Heart left ventricle (tissue), 16 donors: ENCODE measurements at regions not wholly inside any gene's neighbourhood (a gene's known extent, or its start where the extent isn't known, plus 50 kb on each side); places are given as distances from the start of the nearest gene placed in this dataset.
"Not testable (repeated sequence)": the region's sequence is repeated elsewhere in the genome, so short reads cannot be mapped to it uniquely, and the experiment has no call there.

Source experiments
- ATAC-seq, 4 donors: fragments of 200-7000 bp; cut with Tn5 transposase; one replicate each; pipeline ENCODE4 v1.9.1; 2020 to 2022; ENCODE audit warnings: moderate library complexity in 4 of 4, mild to moderate bottlenecking in 3 of 4, moderate number of reproducible peaks in 1 of 4
- DNase-seq, 5 donors: peaks; one replicate each; pipeline ENCODE4 v3.0.0-alpha.2; 2020
- H3K27ac ChIP-seq, 12 donors: fragments of 200-600 bp; sonication (generic) in 4 of 12; one replicate each; pipeline versions ENCODE4 v1.5.0 to v1.8.0; 2016 to 2022; ENCODE audit warnings: mild to moderate bottlenecking in 2 of 12
- H3K27me3 ChIP-seq, 9 donors: fragments of 200-600 bp; sonication (generic) in 2 of 9; one replicate each; pipeline versions ENCODE4 v1.5.1 to v1.8.0; 2016 to 2022; ENCODE audit warnings: mild to moderate bottlenecking in 3 of 9
- H3K36me3 ChIP-seq, 9 donors: fragments of 200-600 bp; sonication (generic) in 2 of 9; one replicate each; pipeline versions ENCODE4 v1.5.0 to v1.8.0; 2018 to 2022; ENCODE audit warnings: mild to moderate bottlenecking in 2 of 9
- H3K4me1 ChIP-seq, 12 donors: fragments of 200-600 bp; sonication (generic) in 4 of 12; one replicate each; pipeline versions ENCODE4 v1.5.0 to v1.8.0; 2016 to 2022; ENCODE audit warnings: mild to moderate bottlenecking in 3 of 12
- H3K4me3 ChIP-seq, 12 donors: fragments of 200-600 bp; sonication (generic) in 4 of 12; one replicate each; pipeline versions ENCODE4 v1.5.0 to v1.8.0; 2017 to 2022; ENCODE audit warnings: mild to moderate bottlenecking in 9 of 12, moderate library complexity in 4 of 12
- H3K9me3 ChIP-seq, 12 donors: fragments of 200-600 bp; sonication (generic) in 4 of 12; one replicate each; pipeline versions ENCODE4 v1.5.0 to v1.8.0; 2016 to 2022; ENCODE audit warnings: mild to moderate bottlenecking in 1 of 12
- WGBS, 4 donors: extraction: QIAGEN DNeasy Blood & Tissue Kit in 2 of 4; methylation state at CpG; one replicate each; pipeline versions ENCODE4 v1.1.5 to v1.1.7; 2013 to 2018; 5-methylcytosine and 5-hydroxymethylcytosine counted together
- intact Hi-C, 10 donors: fragments of 100-400 bp; cut with DNase I; formaldehyde crosslinking; loops; one replicate each; pipeline versions ENCODE4 v1.11.1 to v1.14.2; 2022
- TF ChIP-seq, protein P1 (sequence below), 12 donors: fragments of 200-600 bp; sonication (generic) in 4 of 12; IDR thresholded peaks; one replicate each; pipeline versions ENCODE4 v1.5.0 to v1.8.0; 2018 to 2022; ENCODE audit warnings: antibody characterized with exemption in 12 of 12, mild to moderate bottlenecking in 5 of 12
- donor health status: ischemic (EF 13 %, LVEDD 7.1; RV severe dilation, severe dysfunction).
- donor health status: healthy with polysubstance abuse.
- donor health status: DM: no; HTN: yes; CAD: no.
- donor health status: DM: no; HTN: no; CAD: no.
- donor health status: ischemic (EF 25% LVEDD 6.9; RV normal size, moderate dysfunction).
- donor health status: ischemic (EF 25% LVEDD 5.7; RV mildly dilated, moderate dysfunction).
- donor health status: healthy.
- donor health status: DM: yes; HTN: yes; CAD: no.
- donor health status: ischemic (EF 35%, LVEDD 5.7; RV mildly dilated, moderate dysfunction).
- donor health status: nonischemic (EF 11% LVEDD 7.7; RV severe dilation, severe dysfunction).
- donor health status: DM: yes; HTN: yes; CAD: no.
- donor health status: PGD.
- donor health status: ischemic (EF 29% LVEDD 5.4; RV normal size, mild dysfunction).
- donor health status: nonischemic (EF 23%, LVEDD 6.1; RV moderate dilation, normal function).

DNA sequence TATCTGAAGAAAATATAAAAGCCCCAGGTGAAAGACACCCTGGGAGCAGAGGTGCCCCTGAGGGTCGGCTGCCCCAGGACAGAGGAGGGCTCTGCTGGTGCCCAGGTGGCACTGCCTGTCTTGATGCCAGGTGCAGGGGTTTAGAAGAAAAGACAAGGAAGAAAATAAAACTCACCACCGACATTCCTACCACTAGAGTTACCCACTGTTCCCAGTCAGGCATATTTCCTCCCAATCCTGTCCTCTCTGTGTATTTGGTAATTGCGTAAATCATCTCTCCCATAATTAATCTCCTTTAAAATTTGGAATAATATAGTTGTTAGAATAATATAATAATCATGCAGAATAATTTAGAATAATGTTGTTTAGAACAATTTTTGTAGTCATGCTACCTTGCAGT is 276.4 kb upstream of the PLGLB2 start:
- H3K4me1 ChIP-seq, H3K9me3 ChIP-seq, H3K4me3 ChIP-seq, intact Hi-C loops, ATAC-seq, H3K27ac ChIP-seq, H3K36me3 ChIP-seq, H3K27me3 ChIP-seq, DNase-seq: not testable (repeated sequence)
- 86 to 94% (median 90%) methylated on average over 2 to 3 of the region's 3 CpGs for WGBS, 4 donors

DNA sequence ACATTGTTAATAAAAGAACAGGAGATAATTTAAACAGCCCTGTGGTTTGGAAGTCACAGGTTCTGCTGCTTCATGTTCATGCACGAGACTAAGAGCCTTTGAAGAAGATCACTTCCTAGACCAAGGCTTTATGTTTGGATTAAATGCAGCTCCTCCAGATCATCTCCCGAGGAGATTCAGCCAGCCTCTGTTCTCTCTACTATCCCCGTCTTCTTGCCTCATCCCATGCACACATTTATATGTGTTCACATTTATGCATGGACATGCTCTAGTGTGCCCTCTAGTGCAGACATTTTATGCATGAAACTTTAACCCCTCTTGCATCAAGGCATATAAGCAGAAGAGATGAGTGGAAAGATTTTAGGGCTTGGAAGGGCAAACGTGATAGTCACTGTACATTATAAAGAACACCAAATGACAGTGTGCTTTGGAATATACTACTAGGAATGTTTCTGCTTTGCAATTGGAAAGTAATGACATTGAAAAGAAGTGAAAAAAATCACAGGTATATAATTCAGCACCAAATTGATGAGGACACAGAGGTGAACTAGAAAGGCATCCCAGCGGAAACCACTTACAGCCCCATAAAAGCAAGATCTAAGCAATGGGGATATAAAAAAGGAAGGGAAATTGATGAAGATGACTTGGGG is 271.5 kb upstream of the PLGLB2 start:
- TF ChIP-seq, protein P1, sequence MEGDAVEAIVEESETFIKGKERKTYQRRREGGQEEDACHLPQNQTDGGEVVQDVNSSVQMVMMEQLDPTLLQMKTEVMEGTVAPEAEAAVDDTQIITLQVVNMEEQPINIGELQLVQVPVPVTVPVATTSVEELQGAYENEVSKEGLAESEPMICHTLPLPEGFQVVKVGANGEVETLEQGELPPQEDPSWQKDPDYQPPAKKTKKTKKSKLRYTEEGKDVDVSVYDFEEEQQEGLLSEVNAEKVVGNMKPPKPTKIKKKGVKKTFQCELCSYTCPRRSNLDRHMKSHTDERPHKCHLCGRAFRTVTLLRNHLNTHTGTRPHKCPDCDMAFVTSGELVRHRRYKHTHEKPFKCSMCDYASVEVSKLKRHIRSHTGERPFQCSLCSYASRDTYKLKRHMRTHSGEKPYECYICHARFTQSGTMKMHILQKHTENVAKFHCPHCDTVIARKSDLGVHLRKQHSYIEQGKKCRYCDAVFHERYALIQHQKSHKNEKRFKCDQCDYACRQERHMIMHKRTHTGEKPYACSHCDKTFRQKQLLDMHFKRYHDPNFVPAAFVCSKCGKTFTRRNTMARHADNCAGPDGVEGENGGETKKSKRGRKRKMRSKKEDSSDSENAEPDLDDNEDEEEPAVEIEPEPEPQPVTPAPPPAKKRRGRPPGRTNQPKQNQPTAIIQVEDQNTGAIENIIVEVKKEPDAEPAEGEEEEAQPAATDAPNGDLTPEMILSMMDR (IDR thresholded peaks at IDR 0.05), result peak in 7 of 12 donors; percentile 6 to 31 (median 17)
- peaks cover 0 to 13% (median 5%) of the 10 kb centered on the region in 12 donors for H3K4me1 ChIP-seq
- intact Hi-C loops, H3K27ac ChIP-seq, H3K27me3 ChIP-seq, H3K4me3 ChIP-seq, H3K9me3 ChIP-seq, H3K36me3 ChIP-seq, DNase-seq: not testable (repeated sequence)
- WGBS, 4 donors, result 47 to 50% (median 50%) methylated on average over 4 to 5 of the region's 5 CpGs
- peak in 3 of 4 donors; percentile 46 to 54 (median 50) for ATAC-seq

DNA sequence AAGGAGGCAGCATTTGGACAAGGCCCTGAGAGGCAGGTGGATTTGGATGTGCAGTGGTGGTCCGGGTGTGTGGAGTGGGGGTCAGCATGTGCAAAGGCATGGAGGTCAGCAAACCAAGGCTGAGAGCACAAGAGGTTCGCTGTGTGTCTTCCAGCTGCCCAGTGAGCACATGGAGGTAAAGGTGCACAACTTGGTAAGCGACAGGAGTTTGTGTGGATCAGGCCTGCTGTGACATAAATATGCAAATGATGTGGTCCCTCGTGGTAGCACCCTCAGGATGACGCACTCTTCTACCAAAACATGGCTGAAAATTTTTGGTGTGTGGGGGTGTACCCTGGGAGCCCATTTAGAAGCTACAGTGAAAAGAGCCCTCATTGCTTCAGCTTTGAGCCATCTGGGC is 271.0 kb upstream of the PLGLB2 start:
- ATAC-seq, H3K27me3 ChIP-seq, intact Hi-C loops, H3K36me3 ChIP-seq, H3K9me3 ChIP-seq, DNase-seq: not testable (repeated sequence)
- H3K27ac ChIP-seq, result peak overlapping the region in 5 of 12 donors; percentile 57 to 72 (median 59)
- H3K4me3 ChIP-seq, result peak overlapping the region in 2 of 12 donors; percentile 32 to 35
- 85 to 91% (median 87%) methylated on average over 5 of the region's 5 CpGs for WGBS, 4 donors
- peaks cover 0 to 13% (median 4%) of the 10 kb centered on the region in 12 donors for H3K4me1 ChIP-seq

DNA sequence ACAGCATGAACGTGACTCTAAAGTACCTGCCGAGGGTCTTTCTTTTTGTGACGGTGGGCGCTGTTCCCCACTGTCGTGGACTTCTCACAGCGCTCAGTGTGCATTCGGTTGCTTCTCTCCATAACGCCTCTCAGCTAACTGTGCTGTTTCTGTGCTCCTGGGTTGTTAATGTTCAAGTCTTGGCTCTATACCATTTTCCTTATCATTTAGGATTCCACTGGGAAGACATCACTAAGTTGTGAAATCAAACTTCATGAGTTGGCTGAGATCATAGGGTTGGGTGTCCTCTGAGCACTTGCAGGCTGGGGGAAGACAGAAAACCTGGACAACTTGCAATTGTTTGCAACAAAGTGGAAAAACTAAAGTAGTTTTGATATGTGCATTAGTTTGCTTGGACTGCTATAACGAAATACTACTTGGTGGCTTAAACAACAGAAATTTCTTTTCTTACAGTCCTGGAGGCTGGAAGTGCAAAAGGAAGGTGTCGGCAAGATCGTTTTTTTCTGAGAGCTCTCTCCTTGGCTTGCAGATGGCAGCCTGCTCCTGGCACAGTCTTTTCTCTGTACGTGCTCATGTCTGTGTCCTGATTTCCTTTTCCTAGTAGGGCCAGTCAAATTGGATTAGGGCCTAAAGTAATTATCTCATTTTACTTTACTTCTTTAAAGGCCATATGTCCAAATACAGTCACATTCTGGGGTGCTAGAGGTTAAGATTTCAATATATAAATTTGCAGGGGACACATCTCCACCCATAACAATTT is 270.0 kb upstream of the PLGLB2 start:
- ATAC-seq (peak; percentile 79 to 94 (median 88)), DNase-seq (peak in 1 of 5 donors; percentile 34)
- whole genome bisulfite sequencing, 4 donors, result 28 to 58% (median 45%) methylated on average over 4 to 12 of the region's 12 CpGs
- intact Hi-C loops, H3K9me3 ChIP-seq, H3K36me3 ChIP-seq, H3K27me3 ChIP-seq: not testable (repeated sequence)
- H3K4me3 ChIP-seq, result peak overlapping the region in 5 of 12 donors; percentile 12 to 35 (median 20)
- H3K4me1 ChIP-seq, result peaks cover 0 to 18% (median 6%) of the 10 kb centered on the region in 12 donors
- peak overlapping the region in 8 of 12 donors; percentile 18 to 72 (median 57) for H3K27ac ChIP-seq

DNA sequence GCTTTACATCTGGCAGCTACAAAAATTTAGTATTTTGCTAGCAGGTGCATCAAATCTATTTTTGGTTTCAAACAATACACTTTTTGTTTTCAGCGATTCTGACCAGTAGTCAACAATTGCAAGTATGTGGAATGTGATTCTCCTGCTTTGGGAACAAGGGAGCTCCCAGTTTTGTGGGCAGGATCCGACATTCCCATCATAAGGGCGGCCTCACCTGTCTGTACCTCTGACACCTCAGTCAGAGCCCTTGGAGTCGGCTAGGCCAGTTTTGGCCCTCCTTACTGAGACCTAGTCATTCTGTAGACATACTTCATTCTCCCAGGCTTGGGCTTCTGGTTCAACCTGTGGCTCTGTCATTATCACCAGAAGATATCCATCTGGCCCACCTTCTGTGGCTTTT is 269.0 kb upstream of the PLGLB2 start:
- H3K4me3 ChIP-seq, H3K27ac ChIP-seq, H3K36me3 ChIP-seq, DNase-seq, H3K27me3 ChIP-seq, intact Hi-C loops, H3K9me3 ChIP-seq, ATAC-seq: not testable (repeated sequence)
- peaks cover 0 to 21% (median 6%) of the 10 kb centered on the region in 12 donors for H3K4me1 ChIP-seq
- WGBS, 4 donors, result 92 to 100% (median 97%) methylated on average over 1 to 4 of the region's 4 CpGs

DNA sequence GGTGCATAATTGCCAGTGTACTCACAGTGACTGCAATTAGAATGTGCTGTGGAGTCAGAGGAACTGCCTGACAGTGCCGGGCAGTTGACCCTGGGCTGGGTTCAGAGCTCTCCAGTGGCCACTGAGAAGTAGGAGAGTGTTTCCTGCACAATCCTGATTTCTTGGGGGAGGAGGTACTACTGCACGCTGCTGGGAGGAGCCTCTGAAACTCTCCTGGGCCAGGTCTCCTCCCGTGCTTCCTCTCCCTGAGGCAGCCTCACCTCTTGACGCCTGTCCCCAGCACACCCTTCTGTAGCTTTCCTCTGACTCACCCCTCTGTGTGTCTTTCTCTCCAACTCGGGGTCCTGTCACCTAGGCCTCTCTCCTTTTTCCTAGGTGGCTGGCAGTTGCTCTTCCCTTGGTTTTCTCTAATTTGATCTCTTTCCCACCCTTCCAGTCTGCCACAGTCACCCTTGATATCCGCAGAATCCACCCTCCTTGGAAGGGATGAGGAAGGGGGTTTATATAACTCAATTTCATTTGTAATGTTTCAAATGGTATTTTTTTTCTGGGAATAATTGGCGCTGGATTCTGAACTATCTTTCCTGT is 264.7 kb upstream of the PLGLB2 start:
- 62 to 68% (median 64%) methylated on average over 6 to 7 of the region's 7 CpGs for WGBS, 4 donors
- DNase-seq, intact Hi-C loops: not testable (repeated sequence)

DNA sequence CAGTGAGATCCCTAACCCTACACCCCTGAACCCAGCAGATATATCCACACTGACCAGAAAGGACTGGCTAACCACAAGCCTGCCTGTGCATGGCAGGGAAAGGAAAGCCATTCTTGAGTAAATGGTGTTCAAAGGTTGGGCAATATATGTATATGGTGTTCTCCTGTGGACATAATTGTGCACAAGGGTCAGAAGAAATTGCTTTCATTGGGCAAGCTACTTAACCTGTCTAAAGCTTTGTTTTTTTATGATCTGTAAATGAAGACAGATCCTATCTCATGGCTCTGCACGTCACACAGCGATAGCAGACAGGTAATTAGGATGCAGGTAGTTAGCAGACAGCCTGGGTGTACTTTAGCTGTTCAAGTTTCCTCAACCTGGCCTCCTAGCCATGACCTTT is 263.5 kb upstream of the PLGLB2 start:
- WGBS, 4 donors, result 90 to 100% (median 98%) methylated on average over 2 of the region's 2 CpGs

More for the DNA sequence above, 264.7 kb upstream of the PLGLB2 start:
- H3K4me3 ChIP-seq, H3K9me3 ChIP-seq, H3K27me3 ChIP-seq, H3K27ac ChIP-seq, H3K36me3 ChIP-seq: not testable (repeated sequence)
- H3K4me1 ChIP-seq, result peaks cover 0 to 17% (median 3%) of the 10 kb centered on the region in 12 donors
- peak in 2 of 4 donors; percentile 28 to 29 for ATAC-seq

DNA sequence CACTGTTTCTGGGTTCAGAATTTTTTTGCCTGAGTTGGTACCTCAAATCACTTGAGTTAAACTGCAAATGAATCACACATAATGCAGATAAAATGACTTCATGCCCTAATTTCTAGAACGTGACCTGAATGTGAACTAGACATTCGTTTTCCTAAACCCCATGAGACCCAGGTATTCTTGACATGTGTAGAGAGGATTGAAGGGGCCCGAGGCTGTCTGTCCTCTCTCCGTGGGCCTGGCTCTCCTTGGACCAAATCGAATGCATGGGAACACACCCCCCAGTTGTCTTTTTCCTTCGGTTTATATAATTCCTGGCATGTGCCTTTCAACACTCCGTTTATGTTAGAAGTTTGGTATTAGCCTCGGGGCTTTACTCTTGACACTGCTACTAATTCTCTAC is 262.4 kb upstream of the PLGLB2 start:
- ATAC-seq, H3K36me3 ChIP-seq, H3K27me3 ChIP-seq, intact Hi-C loops, H3K9me3 ChIP-seq, DNase-seq: not testable (repeated sequence)
- Histone ChIP-seq H3K4me3 (peak overlapping the region in 6 of 12 donors; percentile 13 to 30 (median 17)), H3K4me1 (peaks cover 0 to 17% (median 2%) of the 10 kb centered on the region in 12 donors), H3K27ac (peak overlapping the region in 2 of 12 donors; percentile 34 to 43)
- 36 to 53% (median 46%) methylated on average over 3 to 7 of the region's 8 CpGs for WGBS, 4 donors

More for the DNA sequence above, 263.5 kb upstream of the PLGLB2 start:
- H3K27ac ChIP-seq, H3K27me3 ChIP-seq, H3K36me3 ChIP-seq, H3K9me3 ChIP-seq, H3K4me3 ChIP-seq, DNase-seq, intact Hi-C loops, ATAC-seq: not testable (repeated sequence)
- peaks cover 0 to 17% (median 2%) of the 10 kb centered on the region in 12 donors for H3K4me1 ChIP-seq

DNA sequence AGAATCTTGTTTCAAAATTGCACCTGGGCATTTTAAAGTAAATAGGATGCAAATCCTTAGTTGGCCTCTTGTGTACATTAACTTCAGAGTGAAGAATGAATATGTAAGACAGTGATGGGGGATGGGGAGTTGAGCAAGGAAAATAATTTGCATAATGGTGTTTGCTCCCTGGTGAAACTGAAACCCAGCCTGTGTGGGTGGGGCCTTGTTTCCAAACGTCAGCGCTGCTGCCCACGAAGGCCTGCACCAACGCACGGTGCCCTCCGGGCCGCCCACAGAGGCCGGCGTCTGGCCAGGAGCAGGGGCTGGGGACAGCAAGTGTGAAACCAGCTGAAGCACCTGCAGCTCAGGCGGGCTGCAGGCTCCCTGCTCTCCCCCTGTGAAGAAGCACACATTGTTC is 262.0 kb upstream of the PLGLB2 start:
- H3K36me3 ChIP-seq, DNase-seq, H3K27me3 ChIP-seq, intact Hi-C loops, H3K9me3 ChIP-seq: not testable (repeated sequence)
- H3K4me1 ChIP-seq, result peaks cover 0 to 17% (median 2%) of the 10 kb centered on the region in 12 donors
- H3K27ac ChIP-seq, result peak overlapping the region in 2 of 12 donors; percentile 49 to 70
- ATAC-seq, result peak; percentile 80 to 94 (median 92)
- WGBS, 4 donors, result no CpG with 5 or more reads among the region's 10 CpGs
- peak overlapping the region in 6 of 12 donors; percentile 13 to 30 (median 17) for H3K4me3 ChIP-seq
